MCF 10A (cell line): ENCODE measurements at regions not wholly inside any gene's neighbourhood (a gene's known extent, or its start where the extent isn't known, plus 50 kb on each side); places are given as distances from the start of the nearest gene placed in this dataset.

Source experiments
- BruUV-seq: library from RNA; stranded (reverse); fragments of 400-500 nt; replicated peaks from 2 replicates; lab custom pipeline; 2021; lab: Mats Ljungman, UMichigan
- CTCF ChIA-PET: fragments of 300-600 bp; sonication (Branson Sonifier 250); formaldehyde crosslinking; extraction: SDS; loops from one replicate; lab custom pipeline; 2021; ENCODE audit warnings: antibody characterized with exemption, inconsistent platforms; lab: Yijun Ruan, JAX
- POLR2A ChIA-PET: fragments of 300-600, 350-650 bp; sonication (Branson Sonifier 250); formaldehyde crosslinking; extraction: SDS; loops from one replicate; lab custom pipeline; 2020; ENCODE audit warnings: antibody characterized with exemption, inconsistent platforms; lab: Yijun Ruan, JAX
- DNase-seq: peaks from one replicate; pipeline ENCODE4 v3.0.0-alpha.2; 2018; ENCODE audit not compliant: unreplicated experiment
- H3K27ac Mint-ChIP-seq: one replicate; pipeline ENCODE4 v1.8.0; 2022; ENCODE audit warnings: mild to moderate bottlenecking, low read depth, mixed read lengths; ENCODE audit not compliant: unreplicated experiment
- H3K27me3 Mint-ChIP-seq: one replicate; pipeline ENCODE4 v1.8.0; 2022; ENCODE audit warnings: mixed read lengths; ENCODE audit not compliant: insufficient read depth, unreplicated experiment
- H3K36me3 Mint-ChIP-seq: one replicate; pipeline ENCODE4 v1.8.0; 2022; ENCODE audit warnings: mild to moderate bottlenecking, moderate library complexity, mixed read lengths; ENCODE audit not compliant: insufficient read depth, unreplicated experiment
- H3K4me1 Mint-ChIP-seq: one replicate; pipeline ENCODE4 v1.8.0; 2022; ENCODE audit warnings: mixed read lengths; ENCODE audit not compliant: insufficient read depth, unreplicated experiment
- H3K4me3 Mint-ChIP-seq: one replicate; pipeline ENCODE4 v1.8.0; 2022; ENCODE audit warnings: mild to moderate bottlenecking, moderate library complexity, mixed read lengths; ENCODE audit not compliant: unreplicated experiment
- H3K9me3 Mint-ChIP-seq: one replicate; pipeline ENCODE4 v1.8.0; 2022; ENCODE audit warnings: mixed read lengths; ENCODE audit not compliant: unreplicated experiment
- intact Hi-C: fragments of 100-400 bp; cut with micrococcal nuclease; formaldehyde crosslinking; loops from 2 replicates; pipeline ENCODE4 v1.14.1; 2022
- TF ChIP-seq, protein P1 (sequence below): fragments of 200-600 bp; IDR thresholded peaks from one replicate; pipeline ENCODE4 v1.8.0; 2022; ENCODE audit warnings: antibody characterized with exemption, mild to moderate bottlenecking; ENCODE audit not compliant: unreplicated experiment

DNA sequence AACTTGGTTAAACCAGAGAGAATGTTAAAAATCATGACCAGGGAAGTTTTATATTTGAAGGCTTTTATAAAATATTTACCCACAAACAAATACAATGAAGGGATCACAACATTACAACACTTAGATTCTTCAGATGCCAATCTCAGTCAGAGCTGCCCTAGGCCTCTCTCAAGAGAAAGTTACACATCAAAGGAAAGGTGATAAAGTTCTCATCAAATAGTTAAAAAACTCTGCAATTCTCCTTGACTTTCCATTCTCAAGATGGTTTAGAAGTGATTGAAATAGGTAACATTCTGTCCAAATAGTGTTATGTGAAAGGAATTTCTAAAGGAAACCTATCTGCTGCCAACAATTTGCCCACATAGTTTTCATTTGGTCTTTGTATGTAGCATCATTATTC, 1115.2 kb upstream of the MIR17HG start:
- no peaks in the 10 kb centered on the region for H3K4me1 Mint-ChIP-seq
- CTCF ChIA-PET: interaction anchor here (0.6 kb wide), 1 partner anchor 34 kb away, joined by 3 read pairs; no protein-coding TSS in a partner anchor
- no peaks in the 10 kb centered on the region for H3K36me3 Mint-ChIP-seq
- POLR2A ChIA-PET: interaction anchor here (0.7 kb wide), 1 partner anchor 321 kb away, joined by 3 read pairs; no protein-coding TSS in a partner anchor
- H3K27ac Mint-ChIP-seq: no peak overlapping the region
- H3K27me3 Mint-ChIP-seq: no peaks in the 10 kb centered on the region
- DNase-seq: no peak
- TF ChIP-seq, protein P1, sequence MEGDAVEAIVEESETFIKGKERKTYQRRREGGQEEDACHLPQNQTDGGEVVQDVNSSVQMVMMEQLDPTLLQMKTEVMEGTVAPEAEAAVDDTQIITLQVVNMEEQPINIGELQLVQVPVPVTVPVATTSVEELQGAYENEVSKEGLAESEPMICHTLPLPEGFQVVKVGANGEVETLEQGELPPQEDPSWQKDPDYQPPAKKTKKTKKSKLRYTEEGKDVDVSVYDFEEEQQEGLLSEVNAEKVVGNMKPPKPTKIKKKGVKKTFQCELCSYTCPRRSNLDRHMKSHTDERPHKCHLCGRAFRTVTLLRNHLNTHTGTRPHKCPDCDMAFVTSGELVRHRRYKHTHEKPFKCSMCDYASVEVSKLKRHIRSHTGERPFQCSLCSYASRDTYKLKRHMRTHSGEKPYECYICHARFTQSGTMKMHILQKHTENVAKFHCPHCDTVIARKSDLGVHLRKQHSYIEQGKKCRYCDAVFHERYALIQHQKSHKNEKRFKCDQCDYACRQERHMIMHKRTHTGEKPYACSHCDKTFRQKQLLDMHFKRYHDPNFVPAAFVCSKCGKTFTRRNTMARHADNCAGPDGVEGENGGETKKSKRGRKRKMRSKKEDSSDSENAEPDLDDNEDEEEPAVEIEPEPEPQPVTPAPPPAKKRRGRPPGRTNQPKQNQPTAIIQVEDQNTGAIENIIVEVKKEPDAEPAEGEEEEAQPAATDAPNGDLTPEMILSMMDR: no peak
- no TSS peak for BruUV-seq
- H3K9me3 Mint-ChIP-seq: peaks cover 9% of the 10 kb centered on the region
- H3K4me3 Mint-ChIP-seq: no peak overlapping the region
- intact Hi-C loops: no loop called here

DNA sequence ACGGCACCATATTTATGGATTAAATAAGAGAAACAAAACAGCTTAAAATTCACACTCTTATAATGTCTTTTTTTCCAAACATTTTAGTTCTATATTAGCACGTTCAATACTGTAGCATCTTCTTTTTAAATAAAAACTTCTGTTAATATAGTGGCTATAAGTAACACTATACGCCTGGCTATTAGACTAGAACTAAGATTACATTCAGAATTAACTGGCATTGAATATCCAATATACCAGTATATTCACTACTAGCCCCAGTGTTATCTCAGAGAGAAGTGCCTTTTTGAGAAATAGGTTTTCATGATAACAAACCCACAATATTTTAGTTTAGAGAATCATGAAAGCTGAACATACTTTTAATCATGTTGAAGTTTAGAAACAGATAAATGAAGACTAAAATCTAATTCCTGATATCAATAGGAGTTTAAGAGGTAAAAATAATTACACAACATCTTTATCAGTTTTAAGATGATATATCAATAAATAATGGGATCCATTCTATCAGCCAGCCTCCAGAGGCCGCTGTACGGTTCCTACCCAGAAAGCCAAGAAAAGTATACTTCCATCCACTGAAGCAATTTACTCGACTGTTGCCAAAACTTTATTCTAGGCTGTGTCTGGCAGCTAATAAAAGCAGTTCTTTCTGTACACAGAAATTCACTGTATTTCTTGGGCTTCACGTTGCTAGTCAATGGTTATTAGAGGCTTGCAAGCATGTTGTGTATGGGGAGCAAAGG, 1113.4 kb upstream of the MIR17HG start:
- no peaks in the 10 kb centered on the region for H3K36me3 Mint-ChIP-seq
- H3K27me3 Mint-ChIP-seq: no peaks in the 10 kb centered on the region
- H3K4me1 Mint-ChIP-seq: peaks cover 8% of the 10 kb centered on the region
- ChIA-PET POLR2A (no interaction called here), CTCF (interaction anchor here (0.6 kb wide), 1 partner anchor 275 kb away, joined by 4 read pairs; no protein-coding TSS in a partner anchor)
- TF ChIP-seq, protein P1: no peak
- no TSS peak for BruUV-seq
- no peak overlapping the region for H3K27ac Mint-ChIP-seq
- peaks cover 9% of the 10 kb centered on the region for H3K9me3 Mint-ChIP-seq
- intact Hi-C loops: no loop called here
- DNase-seq: no peak
- H3K4me3 Mint-ChIP-seq: no peak overlapping the region

DNA sequence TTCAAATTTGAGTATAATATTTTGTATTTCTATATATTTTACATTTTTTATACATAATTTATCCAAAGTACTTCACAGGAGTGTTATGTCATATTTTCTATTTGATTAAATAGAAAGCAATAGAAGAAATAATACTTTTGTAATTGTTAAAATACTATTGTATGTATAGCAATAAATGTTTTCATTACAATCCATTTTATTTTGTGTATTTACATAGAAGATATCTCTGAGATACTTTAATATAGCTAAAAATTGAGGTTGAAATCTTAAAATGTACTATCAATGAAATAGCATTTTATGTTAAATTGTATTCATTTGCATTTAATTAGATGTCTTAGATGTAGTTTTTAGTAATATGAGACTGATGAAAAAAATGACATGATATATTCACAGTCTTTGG, 1109.6 kb upstream of the MIR17HG start:
- Mint-ChIP-seq H3K36me3 (no peaks in the 10 kb centered on the region), H3K27me3 (no peaks in the 10 kb centered on the region), H3K27ac (no peak overlapping the region), H3K9me3 (no peaks in the 10 kb centered on the region), H3K4me3 (no peak overlapping the region), H3K4me1 (peaks cover 8% of the 10 kb centered on the region)
- ChIA-PET POLR2A (no interaction called here), CTCF (no interaction called here)
- TF ChIP-seq, protein P1: no peak
- intact Hi-C loops: no loop called here
- BruUV-seq: no TSS peak
- no peak for DNase-seq

DNA sequence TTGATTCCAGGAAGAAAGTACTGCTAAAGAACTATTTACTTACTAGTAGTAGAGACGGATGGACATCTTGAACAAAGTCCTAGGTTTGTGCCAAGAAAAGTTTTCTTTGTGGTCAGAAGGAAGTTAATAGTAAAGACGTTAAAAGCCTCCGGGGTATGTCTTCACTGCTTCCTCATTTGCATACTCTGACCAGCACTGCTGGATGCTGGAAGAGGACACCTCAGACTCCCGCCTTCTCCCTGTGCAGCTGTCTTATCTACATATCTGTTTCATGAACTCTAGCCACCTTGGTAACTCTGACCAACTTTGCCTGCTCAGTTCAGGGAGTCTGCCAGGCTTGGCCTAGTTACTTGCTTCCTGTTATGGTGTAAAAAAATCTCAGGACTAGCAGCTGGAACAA, 1109.1 kb upstream of the MIR17HG start:
- no peaks in the 10 kb centered on the region for H3K36me3 Mint-ChIP-seq
- TF ChIP-seq, protein P1: no peak
- ChIA-PET CTCF (no interaction called here), POLR2A (no interaction called here)
- intact Hi-C loops: no loop called here
- H3K27ac Mint-ChIP-seq: no peak overlapping the region
- H3K27me3 Mint-ChIP-seq: no peaks in the 10 kb centered on the region
- H3K4me1 Mint-ChIP-seq: peaks cover 8% of the 10 kb centered on the region
- BruUV-seq: no TSS peak
- peak; percentile 24 for DNase-seq
- H3K4me3 Mint-ChIP-seq: peak overlapping the region; percentile 10
- no peaks in the 10 kb centered on the region for H3K9me3 Mint-ChIP-seq
